ENCODE measurements at regions not wholly inside any gene's neighbourhood (a gene's known extent, or its start where the extent isn't known, plus 50 kb on each side); places are given as distances from the start of the nearest gene placed in this dataset.

DNA sequence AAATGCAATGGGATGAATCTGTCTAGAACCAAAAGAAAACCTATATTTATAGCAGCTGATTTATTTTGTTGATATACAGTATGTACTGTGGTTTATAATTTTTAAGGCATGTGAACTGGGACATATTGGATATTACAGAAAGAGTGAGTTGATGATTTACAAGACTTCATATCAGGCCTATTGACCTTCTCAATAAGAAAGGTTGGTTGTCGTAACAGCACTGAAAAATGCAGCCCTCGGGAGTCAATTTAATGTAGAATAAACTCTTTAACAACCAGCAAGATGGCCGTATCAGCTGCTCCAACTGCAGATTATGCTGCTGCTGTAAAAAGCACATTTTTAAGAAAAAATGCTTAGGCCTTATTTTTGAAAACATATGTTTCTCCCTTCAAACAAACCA, 407.3 kb downstream of the GXYLT1 start:
- DNase-seq = no peak

DNA sequence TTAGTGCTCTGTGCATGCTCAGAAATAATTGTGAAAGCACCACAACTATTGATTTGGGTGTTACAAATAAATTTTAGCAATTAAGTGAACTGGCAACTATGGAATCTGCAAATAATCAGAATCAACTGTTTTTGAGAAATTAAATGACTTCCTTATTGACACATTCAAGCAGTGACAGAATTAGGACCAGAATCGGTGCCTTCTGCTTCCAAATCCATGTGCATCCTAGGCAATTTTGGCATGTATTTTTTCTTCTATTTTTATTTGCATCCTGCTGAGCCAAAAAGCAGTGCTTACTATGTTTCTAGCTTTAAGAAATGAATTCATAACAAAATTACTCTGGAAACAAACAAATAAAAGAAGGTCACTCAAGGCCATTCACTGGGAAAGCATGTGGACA, 408.2 kb downstream of the GXYLT1 start:
- no peak for DNase-seq

DNA sequence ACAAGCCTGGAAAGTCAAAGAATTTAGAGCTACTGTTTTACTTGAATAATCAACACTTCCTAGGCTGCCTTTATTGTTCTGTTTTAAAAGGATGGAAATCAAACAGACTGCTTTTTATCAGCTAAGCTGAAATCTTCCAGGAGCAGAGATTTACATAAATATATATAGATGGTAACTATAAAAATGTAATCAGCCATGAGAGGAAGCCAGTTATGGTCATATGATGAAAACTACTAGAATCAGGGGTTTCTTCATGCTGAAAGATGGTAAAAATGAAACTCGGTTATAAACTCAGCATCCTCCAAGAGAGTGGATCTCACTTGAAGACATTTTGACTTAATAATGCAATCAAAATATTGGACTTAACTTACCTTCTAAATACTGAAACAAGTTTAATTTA, 413.0 kb downstream of the GXYLT1 start:
- DNase-seq = no peak

DNA sequence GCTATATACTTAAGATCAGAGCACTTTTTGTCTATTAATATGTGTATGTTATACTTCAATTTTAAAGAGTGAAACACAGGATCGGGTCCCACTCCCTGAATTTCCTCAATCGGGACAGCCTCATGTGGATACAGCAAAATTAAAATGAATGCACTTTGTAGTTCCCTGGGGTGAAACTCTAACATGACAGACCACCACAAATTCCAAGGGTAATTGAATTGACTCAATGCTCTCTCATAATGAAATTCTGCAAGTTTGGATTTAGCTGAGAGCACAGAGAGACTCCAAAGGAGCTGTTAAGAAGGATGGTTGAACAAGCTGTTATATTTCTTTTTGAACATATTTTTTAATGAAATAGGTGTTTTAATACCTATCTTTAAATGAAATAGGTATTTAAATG, 413.6 kb downstream of the GXYLT1 start:
- DNase-seq = no peak

DNA sequence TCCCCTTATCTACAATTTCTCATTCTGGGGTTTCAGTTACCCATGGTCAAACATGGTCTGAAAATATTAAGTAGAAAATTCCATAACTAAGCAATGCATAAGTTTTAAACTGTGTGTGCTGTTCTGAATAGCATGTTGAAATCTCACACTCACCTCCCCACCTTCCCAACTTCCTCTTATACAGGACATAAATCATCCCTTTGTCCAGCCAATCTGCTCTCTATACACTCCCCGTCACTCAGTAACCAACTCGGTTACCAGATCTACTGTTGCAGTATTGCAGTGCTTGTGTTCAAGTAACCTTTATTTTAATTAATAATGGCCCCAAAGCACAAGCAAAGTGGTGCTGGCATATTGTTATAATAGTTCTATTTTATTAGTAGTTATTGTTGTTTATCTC, 420.5 kb downstream of the GXYLT1 start:
- DNase-seq = no peak

DNA sequence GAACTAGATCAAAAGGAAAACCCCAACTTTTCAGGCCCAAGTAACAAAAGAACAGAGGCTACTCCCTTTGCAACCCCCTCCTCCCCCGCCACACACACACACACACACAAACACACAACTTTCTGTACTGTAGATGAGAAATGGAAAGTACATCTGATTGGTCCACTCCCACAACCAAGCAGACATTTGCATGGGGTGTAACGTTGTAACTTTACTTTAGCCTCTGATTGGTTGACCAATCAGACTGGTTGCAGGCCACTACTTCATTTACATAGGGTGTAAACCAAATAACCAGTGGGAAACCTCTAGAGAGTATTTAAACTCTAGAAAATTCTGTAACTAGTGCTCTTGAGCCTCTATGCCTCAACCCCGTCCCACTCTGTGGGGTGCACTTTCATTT, 425.5 kb downstream of the GXYLT1 start:
- DNase-seq = no peak

DNA sequence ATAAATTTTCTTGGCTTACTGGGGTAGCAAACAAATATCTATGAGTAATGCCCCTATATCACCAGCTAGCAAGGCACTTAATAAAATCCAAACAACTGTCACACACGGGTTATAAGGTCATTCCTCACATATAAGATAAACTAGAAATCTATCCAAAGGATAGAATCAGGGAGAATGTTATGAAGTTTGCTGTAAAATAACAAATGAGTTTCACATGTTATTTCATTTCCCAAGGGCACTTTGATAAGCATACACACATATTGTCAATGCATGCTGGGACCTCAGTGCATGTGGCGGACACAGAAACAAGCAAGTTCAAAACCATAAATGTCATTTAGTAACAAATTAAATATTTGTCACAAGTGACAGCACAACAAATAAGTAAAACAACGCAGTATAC, 429.4 kb downstream of the GXYLT1 start:
- no peak for DNase-seq

DNA sequence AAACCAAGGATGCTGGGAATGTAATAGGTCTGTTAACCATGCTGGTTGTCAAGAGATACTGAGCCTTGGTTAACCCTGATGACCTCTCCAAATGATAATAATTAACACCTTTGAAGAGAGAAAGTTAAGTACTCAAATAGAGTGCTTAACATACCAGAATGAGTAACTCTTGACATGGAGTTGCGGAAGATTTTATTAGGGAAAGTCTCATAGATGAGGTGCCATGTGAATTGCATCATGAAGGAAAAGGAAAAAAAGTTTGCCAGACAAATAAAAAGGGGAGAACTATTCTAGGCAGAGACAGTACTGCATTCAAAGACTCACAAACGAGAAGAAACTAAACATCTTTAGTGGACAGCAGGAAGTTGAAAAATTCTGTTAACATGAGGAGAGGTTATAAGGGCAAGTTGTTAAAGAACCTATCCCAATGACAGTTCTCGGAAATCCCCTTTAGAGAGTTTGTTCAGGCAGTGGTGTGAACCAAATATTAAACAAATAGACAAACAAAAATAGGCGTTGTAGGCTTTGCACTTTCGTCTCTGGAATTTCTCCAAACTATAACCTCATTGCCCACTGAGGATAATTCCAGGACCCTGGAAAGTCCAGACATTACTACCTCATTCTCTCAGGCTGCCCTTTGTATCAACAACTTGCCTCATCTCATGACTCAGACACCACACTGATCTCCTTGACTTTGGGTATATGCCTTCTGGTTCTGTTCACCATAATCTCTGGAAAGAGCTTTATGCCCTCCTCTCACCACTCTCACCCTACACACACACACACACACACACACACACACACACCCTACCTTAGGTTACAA, 435.0 kb downstream of the GXYLT1 start:
- DNase-seq = no peak

DNA sequence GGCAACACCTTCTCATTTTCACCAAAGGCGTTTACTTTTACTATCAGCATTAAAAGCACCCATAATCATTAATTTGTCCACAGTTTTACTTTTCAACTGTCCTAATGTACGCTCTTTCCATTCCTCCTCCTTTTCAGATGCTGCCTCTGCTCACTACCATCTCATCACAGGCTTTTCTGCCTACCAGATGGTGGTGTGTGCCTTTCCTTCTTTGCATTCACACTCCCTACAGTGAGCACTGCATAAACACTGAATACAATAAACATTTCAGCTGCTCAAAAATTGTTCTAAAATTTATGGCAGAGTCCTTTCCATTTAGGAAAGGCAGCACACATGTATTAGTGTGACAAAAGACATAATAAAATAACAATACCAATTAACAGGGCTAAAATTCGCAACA, 435.7 kb downstream of the GXYLT1 start:
- no peak for DNase-seq

DNA sequence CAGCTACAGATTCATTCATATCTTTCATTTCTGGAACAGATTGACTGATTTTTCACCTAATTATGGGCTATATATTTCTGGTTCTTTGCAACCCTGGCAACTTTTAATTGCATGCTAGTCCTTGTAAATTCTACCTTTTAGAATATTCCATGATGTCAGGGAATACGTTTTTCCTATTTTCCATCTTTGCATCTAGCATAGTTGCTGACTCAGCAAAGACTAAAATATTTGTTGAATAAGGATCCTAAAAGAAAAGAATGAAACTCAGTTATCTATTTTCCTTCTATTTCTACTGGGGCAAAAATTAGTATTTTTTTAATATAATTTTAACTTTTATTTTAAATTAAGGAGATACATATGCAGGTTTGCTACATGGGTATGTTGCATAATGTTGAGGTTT, 438.3 kb downstream of the GXYLT1 start:
- no peak for DNase-seq

DNA sequence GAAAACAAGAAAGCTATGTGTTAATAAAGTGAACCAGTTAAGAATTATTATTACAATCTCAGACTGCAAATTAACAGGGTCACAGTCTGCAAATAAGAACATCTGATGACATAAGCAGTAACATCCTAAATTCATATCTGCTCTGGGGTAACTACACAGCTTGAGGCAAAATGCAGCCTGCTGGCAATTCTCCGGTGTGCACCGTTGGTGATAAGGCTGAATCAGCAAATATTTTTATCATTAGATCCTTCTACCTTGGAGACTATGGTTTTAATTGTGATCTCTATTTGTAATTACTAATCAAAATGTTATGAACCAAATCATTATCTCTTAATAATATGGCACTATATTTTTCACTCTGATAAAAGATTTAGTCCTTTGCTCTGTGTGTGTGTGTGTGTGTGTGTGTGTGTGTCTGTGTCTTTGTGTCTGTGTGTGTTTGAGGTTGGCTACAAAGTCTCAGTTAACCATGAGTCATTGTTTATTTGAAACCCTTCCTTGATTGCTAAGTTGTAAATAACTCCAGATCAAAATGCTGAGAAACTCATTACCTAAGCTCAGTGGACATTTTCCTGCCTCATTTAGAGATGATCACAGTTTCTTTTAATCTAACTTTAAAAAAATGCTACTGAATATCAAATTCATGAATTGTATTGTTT, 442.6 kb downstream of the GXYLT1 start:
- DNase-seq = no peak

DNA sequence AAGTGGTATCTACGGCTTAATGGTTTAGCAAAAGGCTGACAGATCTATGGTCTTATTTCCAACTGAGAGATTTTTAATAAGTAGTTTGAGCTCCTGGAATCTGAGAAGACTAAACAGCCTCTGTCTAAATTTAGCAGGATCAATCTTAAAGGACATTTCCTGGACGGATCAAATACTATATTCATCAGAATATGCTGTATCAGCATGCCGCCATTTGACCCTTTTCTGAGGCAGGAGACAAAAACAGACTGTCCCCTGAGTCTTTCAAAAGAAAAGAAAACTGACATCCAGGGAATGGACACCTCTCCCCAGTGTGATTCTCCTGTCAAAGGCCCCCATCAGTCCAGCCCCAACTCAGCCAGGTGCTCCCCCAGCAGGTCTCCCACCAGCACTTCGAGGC, 443.7 kb downstream of the GXYLT1 start:
- DNase-seq = no peak

DNA sequence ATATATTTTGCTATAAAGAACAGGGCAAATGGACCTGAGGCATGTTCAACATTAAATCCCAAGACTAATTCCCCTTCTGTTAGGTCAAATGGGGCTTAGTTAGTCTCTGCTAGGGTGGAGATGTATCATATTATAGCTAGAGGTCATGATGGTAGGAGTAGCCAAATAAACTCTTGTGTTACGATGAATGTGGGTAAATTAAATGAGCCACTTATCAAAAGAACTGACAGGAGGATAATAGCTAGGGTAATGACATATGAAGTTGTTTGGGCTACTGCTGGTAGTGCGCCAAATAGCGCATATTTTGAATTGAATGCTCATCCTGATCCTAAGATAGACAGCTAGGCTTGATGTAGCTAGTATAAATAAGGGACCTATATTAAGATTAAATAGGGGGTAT, 445.0 kb downstream of the GXYLT1 start:
- DNase-seq = no peak

DNA sequence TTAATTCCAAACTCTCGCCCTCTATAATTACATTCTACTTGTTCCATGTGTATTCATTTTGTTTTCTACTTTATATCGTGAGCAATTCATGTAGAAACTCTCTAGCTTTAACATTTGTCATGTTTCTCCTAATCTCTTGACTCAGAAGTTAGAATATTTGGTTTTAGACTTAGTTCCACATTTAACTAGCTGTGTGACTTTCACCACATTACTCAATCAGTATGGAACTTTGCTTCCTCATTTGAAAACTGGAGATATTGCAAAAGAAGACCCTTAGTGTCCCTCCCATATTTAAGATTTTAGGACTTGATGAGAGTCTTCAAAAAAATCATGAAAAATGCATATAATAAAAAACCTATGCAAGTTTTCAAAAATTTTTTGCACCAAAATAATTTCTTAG, 447.5 kb downstream of the GXYLT1 start:
- no peak for DNase-seq

DNA sequence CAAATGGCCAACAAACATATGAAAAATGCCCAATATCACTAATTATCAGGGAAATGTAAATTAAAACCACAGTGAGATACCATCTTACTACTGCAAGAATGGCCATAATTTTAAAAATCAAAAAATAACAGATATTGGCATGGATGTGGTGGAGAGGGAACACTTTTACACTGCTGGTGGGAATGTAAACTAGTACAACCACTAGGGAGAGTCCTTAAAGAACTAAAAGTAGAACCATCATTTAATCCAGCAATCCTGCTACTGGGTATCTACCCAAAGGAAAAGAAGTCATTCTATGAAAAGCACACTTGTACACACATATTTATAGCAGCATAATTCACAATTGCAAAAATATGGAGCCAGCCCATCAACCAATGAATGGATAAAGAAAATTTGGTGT, 459.7 kb downstream of the GXYLT1 start:
- DNase-seq = no peak

DNA sequence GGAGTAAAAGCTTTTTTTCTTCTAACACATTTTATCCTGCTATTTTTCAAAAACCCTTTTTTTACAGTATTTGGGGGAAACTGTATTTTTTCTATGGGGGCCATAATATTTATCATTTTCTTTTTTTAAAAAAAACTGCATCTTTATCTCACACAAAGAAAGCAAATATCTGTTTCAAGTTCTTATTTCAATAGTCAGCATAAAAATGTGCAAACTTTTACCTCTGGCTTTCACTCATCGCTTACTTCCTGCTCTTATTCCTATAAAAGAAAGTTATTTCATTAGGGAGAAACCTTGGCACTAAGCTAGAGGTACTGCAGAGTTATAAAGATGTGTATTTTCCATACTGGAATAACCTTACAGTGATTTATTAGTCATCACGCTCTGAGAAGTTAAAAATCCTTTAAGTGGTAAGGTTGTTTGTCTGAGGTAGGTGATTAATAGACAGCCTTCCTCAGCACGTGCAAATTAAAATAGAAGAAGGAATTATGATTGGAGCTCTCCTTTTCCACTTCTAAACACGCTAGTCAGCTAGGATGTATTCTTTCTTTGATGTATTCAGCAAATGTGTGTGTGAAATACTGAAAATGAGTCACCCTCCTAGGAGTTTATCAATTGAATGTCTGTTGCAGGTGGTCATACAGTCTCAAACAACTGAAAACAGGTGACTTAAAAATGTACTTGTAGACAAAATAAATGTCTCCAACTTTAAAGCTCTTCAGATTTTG, 461.0 kb downstream of the GXYLT1 start:
- DNase-seq = no peak

DNA sequence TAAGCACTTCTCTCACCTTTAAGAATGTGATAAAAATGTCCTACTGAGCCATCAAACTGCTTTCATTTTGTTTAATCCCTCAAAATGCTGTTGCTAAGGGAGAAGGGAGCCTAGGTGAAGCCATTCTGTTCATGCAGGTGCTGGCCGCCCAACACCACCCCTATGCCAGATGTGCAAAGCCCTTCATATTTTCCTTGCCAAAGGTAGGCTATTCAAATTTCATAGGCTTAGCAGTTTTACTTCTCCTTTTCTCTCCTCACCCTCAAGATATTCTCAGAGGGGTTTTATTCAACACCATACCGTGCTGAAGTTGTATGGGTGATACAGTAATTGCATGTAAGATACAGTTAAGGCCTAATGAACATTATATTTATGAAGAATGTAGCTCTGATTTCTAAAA, 461.7 kb downstream of the GXYLT1 start:
- DNase-seq = no peak

DNA sequence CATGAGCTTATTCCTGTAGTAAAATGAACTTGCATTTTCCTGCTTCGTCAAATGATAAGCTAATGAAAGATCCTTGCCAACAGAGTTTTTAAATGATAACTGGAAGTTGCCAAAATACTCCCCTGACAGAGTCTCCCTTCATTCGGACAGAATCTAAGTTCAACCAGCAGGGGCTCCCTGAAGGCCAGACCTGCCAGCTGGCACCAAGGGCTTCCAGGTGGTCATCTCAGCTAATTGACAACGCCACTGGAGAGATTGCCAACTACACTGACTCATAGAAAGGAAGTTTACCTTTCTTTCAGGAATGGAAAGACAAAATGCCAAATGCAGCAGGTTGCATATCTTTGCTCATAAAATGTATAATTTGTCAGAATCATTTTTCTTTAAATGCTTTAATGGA, 462.8 kb downstream of the GXYLT1 start:
- no peak for DNase-seq

DNA sequence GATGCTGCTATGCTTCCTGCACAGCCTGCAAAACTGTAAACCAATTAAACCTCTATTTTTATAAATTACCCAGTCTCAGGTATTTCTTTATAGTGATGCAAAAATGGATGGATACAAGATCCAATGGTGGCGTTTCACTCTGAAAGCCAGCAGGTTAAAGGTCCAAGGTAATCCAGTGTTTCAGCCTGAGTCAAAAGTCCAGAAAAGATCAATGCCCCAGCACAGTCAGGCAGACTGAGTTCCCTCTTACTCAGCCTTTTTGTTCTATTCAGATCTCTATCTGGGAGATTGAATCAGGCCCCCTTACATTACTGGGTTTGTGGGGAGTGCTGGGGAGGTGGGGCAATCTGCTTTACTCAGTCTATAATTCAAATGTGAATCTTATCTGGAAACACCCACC, 464.5 kb downstream of the GXYLT1 start:
- no peak for DNase-seq

DNA sequence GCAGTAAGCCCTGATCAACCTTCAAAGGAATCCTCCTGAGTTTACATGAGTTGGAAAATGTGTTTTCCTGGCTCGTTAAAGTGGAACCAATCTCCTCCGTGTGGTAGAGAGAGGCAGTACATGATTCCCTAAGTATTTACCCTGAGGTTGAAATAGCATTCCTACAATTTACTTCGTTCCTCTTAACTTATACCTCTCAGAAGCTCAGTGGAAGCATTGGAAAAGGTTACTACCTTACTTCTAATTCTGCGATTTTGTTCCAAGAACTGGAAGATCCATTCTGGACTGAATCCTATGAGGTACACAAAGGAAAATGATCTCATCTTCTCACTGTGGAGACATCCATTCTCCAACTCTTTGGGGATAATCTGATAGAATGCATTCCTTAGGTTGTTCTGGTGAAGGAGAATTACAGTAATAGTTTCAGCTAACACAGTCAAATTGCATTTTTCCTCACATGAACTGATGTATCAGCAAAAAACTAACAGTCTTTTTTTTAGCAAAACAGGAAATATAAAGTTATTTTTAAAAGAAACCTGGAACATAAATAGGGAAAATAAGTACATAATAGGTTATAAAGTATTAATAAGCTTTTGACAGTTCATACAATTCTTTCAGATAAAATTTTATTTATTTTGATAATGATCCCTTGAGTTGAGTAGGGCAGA, 475.6 kb downstream of the PDZRN4 start:
- DNase-seq = no peak

DNA sequence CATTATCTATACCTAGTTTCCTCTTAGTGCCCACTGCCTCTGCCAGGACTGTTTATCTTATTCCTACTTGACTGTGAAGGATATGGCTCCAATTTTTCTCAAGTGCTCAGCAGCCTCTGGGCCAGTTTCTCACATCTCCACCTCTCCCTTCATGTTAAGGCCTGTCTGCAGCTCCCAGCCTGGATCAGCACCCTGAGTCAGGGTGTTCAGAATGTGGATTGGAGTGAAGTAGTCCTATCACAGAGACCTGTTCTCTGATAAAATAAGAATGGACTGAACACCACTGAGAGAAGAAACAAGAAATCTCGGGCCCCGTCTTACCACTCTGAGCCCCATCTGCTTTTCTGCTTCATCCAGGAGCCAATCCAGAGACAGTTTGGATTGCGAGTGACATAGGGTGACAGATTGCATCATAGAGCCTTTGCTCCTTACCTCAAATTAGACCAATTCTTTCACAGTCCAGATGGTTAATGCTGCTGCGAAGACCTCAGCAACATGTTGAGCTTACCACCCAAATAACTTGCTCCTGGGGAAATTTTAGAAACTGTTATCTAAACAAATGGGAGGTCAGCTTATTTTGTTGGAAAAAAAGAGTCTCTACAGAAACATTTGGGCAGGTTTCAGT, 473.1 kb downstream of the PDZRN4 start:
- no peak for DNase-seq

DNA sequence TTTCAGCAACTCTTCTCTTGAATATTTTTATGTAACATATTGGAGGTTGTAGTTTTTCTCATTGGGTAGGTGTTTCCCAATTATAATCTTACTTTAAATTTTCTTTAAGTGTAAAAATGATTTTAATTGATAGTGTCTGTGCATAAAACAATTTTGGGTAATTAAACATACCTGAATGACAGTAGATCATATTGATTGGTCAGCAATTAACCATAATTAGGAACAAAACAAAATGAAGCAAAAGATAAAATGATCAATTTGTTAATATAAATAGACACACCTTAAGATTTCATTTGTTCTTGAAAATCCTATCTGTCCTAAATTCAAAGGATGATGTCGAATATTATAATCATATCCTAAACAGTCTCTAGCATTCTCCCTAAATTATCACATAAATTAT, 468.3 kb downstream of the PDZRN4 start:
- DNase-seq = no peak

All from DMS79 treated with DMSO at 0.1 percent for 48 hours (cell line).